SK-N-SH (cell line): ENCODE measurements at regions not wholly inside any gene's neighbourhood (a gene's known extent, or its start where the extent isn't known, plus 50 kb on each side); places are given as distances from the start of the nearest gene placed in this dataset.

Source experiments
- CTCF ChIA-PET: fragments of 300-600, 350-600 bp; formaldehyde crosslinking; extraction: SDS; loops from one replicate; lab custom pipeline; 2021; lab: Yijun Ruan, JAX
- POLR2A ChIA-PET: fragments of 350-600 bp; sonication (Branson Sonifier 250); formaldehyde crosslinking; extraction: SDS; loops from one replicate; lab custom pipeline; 2020; ENCODE audit warnings: antibody characterized with exemption, inconsistent platforms; lab: Yijun Ruan, JAX
- DNase-seq: peaks from one replicate; pipeline ENCODE4 v3.0.0; 2012
- H2AFZ ChIP-seq: fragments of 200-600 bp; sonication (generic); 2 replicates; pipeline ENCODE4 v1.8.1; 2016; ENCODE audit warnings: antibody characterized with exemption, mild to moderate bottlenecking, low read depth
- H3F3A ChIP-seq: fragments of 200-600 bp; sonication (generic); replicated peaks from 2 replicates; pipeline ENCODE3; 2016; ENCODE audit warnings: antibody characterized with exemption, mild to moderate bottlenecking; ENCODE audit not compliant: insufficient read depth
- H3K27ac ChIP-seq, 2 experiments: fragments of 200-500 bp in 1 of 2; fragments of 200-600 bp in 1 of 2; sonication (Bioruptor generic) in 1 of 2; sonication (generic), shearing (Covaris generic) in 1 of 2; 2 replicates each; pipeline versions ENCODE4 v1.5.1 to v1.6.1; 2014 to 2016; ENCODE audit warnings: low read depth in 2 of 2, inconsistent platforms in 1 of 2, low read length in 1 of 2, mild to moderate bottlenecking in 1 of 2, mixed read lengths in 1 of 2
- H3K27me3 ChIP-seq: fragments of 200-600 bp; sonication (generic), shearing (Covaris generic); 2 replicates; pipeline ENCODE4 v1.6.1; 2016; ENCODE audit warnings: mixed run types; ENCODE audit not compliant: insufficient read depth
- H3K36me3 ChIP-seq, 2 experiments: fragments of 200-500 bp in 1 of 2; fragments of 200-600 bp in 1 of 2; sonication (Bioruptor generic) in 1 of 2; sonication (generic) in 1 of 2; replicated peaks in 1 of 2; 2 replicates each; pipeline versions ENCODE3 to v1.5.1; 2014 to 2016; ENCODE audit warnings: low read length in 1 of 2, mild to moderate bottlenecking in 1 of 2; ENCODE audit not compliant: insufficient read depth in 2 of 2, control insufficient read depth in 1 of 2
- H3K4me1 ChIP-seq, 2 experiments: fragments of 200-500 bp in 1 of 2; fragments of 200-600 bp in 1 of 2; sonication (Bioruptor generic) in 1 of 2; sonication (generic), shearing (Covaris generic) in 1 of 2; 2 replicates each; pipeline versions ENCODE4 v1.5.1 to v1.6.1; 2014 to 2016; ENCODE audit warnings: low read depth in 1 of 2, low read length in 1 of 2, mixed run types in 1 of 2; ENCODE audit not compliant: insufficient read depth in 2 of 2, control insufficient read depth in 1 of 2
- H3K4me2 ChIP-seq: fragments of 200-600 bp; sonication (generic), shearing (Covaris generic); 2 replicates; pipeline ENCODE4 v1.6.1; 2017; ENCODE audit warnings: mixed run types
- H3K4me3 ChIP-seq, 2 experiments: fragments of 200-500 bp in 1 of 2; fragments of 200-600 bp in 1 of 2; sonication (Bioruptor generic) in 1 of 2; sonication (generic), shearing (Covaris generic) in 1 of 2; 2 replicates each; pipeline versions ENCODE4 v1.5.1 to v1.8.1; 2014 to 2016; ENCODE audit warnings: low read depth in 2 of 2, inconsistent platforms in 1 of 2, low read length in 1 of 2, mild to moderate bottlenecking in 1 of 2, mixed read lengths in 1 of 2, moderate library complexity in 1 of 2
- H3K79me2 ChIP-seq: fragments of 200-600 bp; sonication (generic); 2 replicates; pipeline ENCODE4 v1.8.1; 2017; ENCODE audit warnings: mild to moderate bottlenecking; ENCODE audit not compliant: insufficient read depth
- H3K9ac ChIP-seq: fragments of 200-600 bp; sonication (generic); 2 replicates; pipeline ENCODE4 v1.6.1; 2017; ENCODE audit warnings: mixed run types
- H3K9me2 ChIP-seq: fragments of 200-600 bp; sonication (generic); 2 replicates; pipeline ENCODE4 v1.6.1; 2017; ENCODE audit warnings: mixed run types
- H3K9me3 ChIP-seq: fragments of 200-600 bp; sonication (generic); 2 replicates; pipeline ENCODE4 v1.6.1; 2017; ENCODE audit warnings: mixed run types, mild to moderate bottlenecking, moderate library complexity
- H4K20me1 ChIP-seq: fragments of 200-600 bp; sonication (generic); 2 replicates; pipeline ENCODE4 v1.6.1; 2017; ENCODE audit warnings: mild to moderate bottlenecking, mixed run types; ENCODE audit not compliant: insufficient read depth
- CHD2 ChIP-seq: fragments of 150-350 bp; IDR thresholded peaks from 2 replicates; pipeline ENCODE4 v1.6.1; 2018; ENCODE audit warnings: low read length; ENCODE audit not compliant: partially characterized antibody
- CTCF ChIP-seq: fragments of 200-600 bp; sonication (generic); IDR thresholded peaks from 2 replicates; pipeline ENCODE4 v1.6.1; 2017; ENCODE audit warnings: antibody characterized with exemption, mild to moderate bottlenecking, moderate library complexity
- ELF1 ChIP-seq: IDR thresholded peaks from 2 replicates; pipeline ENCODE4 v1.4.0; 2012
- EP300 ChIP-seq, 2 experiments: IDR thresholded peaks; 2 replicates each; pipeline versions ENCODE4 v1.4.0 to v1.6.1; 2012; ENCODE audit warnings: borderline replicate concordance in 1 of 2, low read depth in 1 of 2, low read length in 1 of 2
- EZH2phosphoT487 ChIP-seq: fragments of 200-600 bp; sonication (generic); IDR thresholded peaks from 2 replicates; pipeline ENCODE4 v1.6.1; 2017; ENCODE audit warnings: low read depth, mixed run types, mild to moderate bottlenecking, antibody characterized with exemption, moderate library complexity, borderline replicate concordance
- FOXJ3 ChIP-seq: sonication (generic); formaldehyde crosslinking; IDR thresholded peaks from 2 replicates; pipeline ENCODE4 v1.5.1; 2020; ENCODE audit warnings: mild to moderate bottlenecking, missing genetic modification reagents
- GATA2 ChIP-seq: sonication (generic); formaldehyde crosslinking; IDR thresholded peaks from 2 replicates; pipeline ENCODE4 v1.5.0; 2020; ENCODE audit warnings: mild to moderate bottlenecking, missing genetic modification reagents
- IRF3 ChIP-seq: fragments of 150-350 bp; IDR thresholded peaks from 2 replicates; pipeline ENCODE4 v1.6.1; 2016; ENCODE audit warnings: mild to moderate bottlenecking, low read depth, low read length
- MXI1 ChIP-seq: IDR thresholded peaks from 2 replicates; pipeline ENCODE4 v1.6.1; 2012; ENCODE audit warnings: mild to moderate bottlenecking, low read depth, low read length, improper control_type of control experiment
- NFIC ChIP-seq: IDR thresholded peaks from 2 replicates; pipeline ENCODE4 v1.4.0; 2012; ENCODE audit warnings: borderline replicate concordance
- NRF1 ChIP-seq: IDR thresholded peaks from 2 replicates; pipeline ENCODE4 v1.6.1; 2012; ENCODE audit warnings: low read depth, mild to moderate bottlenecking, low read length
- POLR2AphosphoS5 ChIP-seq: IDR thresholded peaks from 2 replicates; pipeline ENCODE4 v1.6.1; 2012; ENCODE audit warnings: low read depth, low read length
- RAD21 ChIP-seq: IDR thresholded peaks from 2 replicates; pipeline ENCODE4 v1.6.1; 2012; ENCODE audit warnings: mild to moderate bottlenecking, low read length
- RXRA ChIP-seq: IDR thresholded peaks from 2 replicates; pipeline ENCODE4 v1.4.0; 2012; ENCODE audit warnings: low read depth, mild to moderate bottlenecking, borderline replicate concordance
- SMC3 ChIP-seq: IDR thresholded peaks from 2 replicates; pipeline ENCODE4 v1.6.1; 2012; ENCODE audit warnings: low read depth, low read length, improper control_type of control experiment
- TCF12 ChIP-seq: IDR thresholded peaks from 2 replicates; pipeline ENCODE4 v1.4.0; 2012
- TEAD4 ChIP-seq: IDR thresholded peaks from 2 replicates; pipeline ENCODE4 v1.4.0; 2012; ENCODE audit warnings: mild to moderate bottlenecking, borderline replicate concordance; ENCODE audit not compliant: insufficient read depth
- ZBTB33 ChIP-seq: IDR thresholded peaks from 2 replicates; pipeline ENCODE4 v1.4.0; 2012; ENCODE audit warnings: low read depth, borderline replicate concordance
- WGBS: methylation state at CpG from one replicate; pipeline ENCODE4 v1.1.6; 2017; ENCODE audit warnings: low lambda C conversion rate; 5-methylcytosine and 5-hydroxymethylcytosine counted together

- no peaks in the 10 kb centered on the region for H3K27me3 ChIP-seq
- 44% methylated on average over 6 of the region's 7 CpGs for WGBS
- H3K4me3 ChIP-seq: no peak overlapping the region
- H4K20me1 ChIP-seq: no peaks in the 10 kb centered on the region
- H3K27ac ChIP-seq: no peak overlapping the region
- H3F3A ChIP-seq: no peaks in the 10 kb centered on the region
- no peaks in the 10 kb centered on the region for H3K9me2 ChIP-seq
- ChIA-PET CTCF (no interaction called here), POLR2A (no interaction called here)
- H3K4me1 ChIP-seq: no peaks in the 10 kb centered on the region
- H3K36me3 ChIP-seq: no peaks in the 10 kb centered on the region
- no peak overlapping the region for H2AFZ ChIP-seq
- no peak overlapping the region for H3K4me2 ChIP-seq
- H3K79me2 ChIP-seq: no peaks in the 10 kb centered on the region
- no peak overlapping the region for H3K9ac ChIP-seq
- DNase-seq: no peak
- TF ChIP-seq SMC3 (no peak), RXRA (no peak), NFIC (no peak), NRF1 (no peak), EZH2phosphoT487 (no peak), ELF1 (no peak), CHD2 (no peak), FOXJ3 (no peak), MXI1 (no peak), TEAD4 (no peak), GATA2 (CRISPR knock-in tag) (no peak), POLR2AphosphoS5 (no peak), ZBTB33 (no peak)
- TF ChIP-seq, all 33 proteins: peak for 0
- H3K9me3 ChIP-seq: no peaks in the 10 kb centered on the region
These were observed 440.1 kb upstream of the ADGRB3 start for GRCh38 chr6:68194846-68195478.

- H3K4me3 ChIP-seq: no peak overlapping the region
- ChIA-PET CTCF (no interaction called here), POLR2A (no interaction called here)
- no peak overlapping the region for H3K27ac ChIP-seq
- H3K4me1 ChIP-seq: no peaks in the 10 kb centered on the region
- H3K79me2 ChIP-seq: no peaks in the 10 kb centered on the region
- no peaks in the 10 kb centered on the region for H3K9me3 ChIP-seq
- no peaks in the 10 kb centered on the region for H3K9me2 ChIP-seq
- no peak overlapping the region for H3K9ac ChIP-seq
- H2AFZ ChIP-seq: no peak overlapping the region
- H3F3A ChIP-seq: no peaks in the 10 kb centered on the region
- H4K20me1 ChIP-seq: no peaks in the 10 kb centered on the region
- no peak for DNase-seq
- no peaks in the 10 kb centered on the region for H3K36me3 ChIP-seq
- WGBS: 4% methylated on average over 1 of the region's 1 CpG
- TF ChIP-seq POLR2AphosphoS5 (no peak), RAD21 (no peak), CTCF (no peak), EP300 (IDR thresholded peaks at IDR 0.05; ENCODE audit: borderline replicate concordance in 1 of 2, low read depth in 1 of 2, low read length in 1 of 2) (no peak), MXI1 (no peak), IRF3 (no peak), TCF12 (no peak)
- H3K27me3 ChIP-seq: no peaks in the 10 kb centered on the region
- no peak overlapping the region for H3K4me2 ChIP-seq
These were observed 442.1 kb upstream of the ADGRB3 start for GRCh38 chr6:68192988-68193387.
